ENCODE measurements at regions not wholly inside any gene's neighbourhood (a gene's known extent, or its start where the extent isn't known, plus 50 kb on each side); places are given as distances from the start of the nearest gene placed in this dataset.

- DNase-seq = peak in 5 of 7 donors; percentile 23 to 45 (median 32)
- no peak for TF ChIP-seq POLR2A (IDR thresholded peaks at IDR 0.05)
- TF ChIP-seq CTCF (IDR thresholded peaks at IDR 0.05) = no peak
- Histone ChIP-seq H3K4me1 (replicated peaks in 1 of 2) (peaks cover 0 to 13% of the 10 kb centered on the region in 2 donors), H3K36me3 (replicated peaks in 1 of 2) (no peaks in the 10 kb centered on the region), H3K9me3 (replicated peaks in 1 of 3) (no peaks in the 10 kb centered on the region), H3K27me3 (no peaks in the 10 kb centered on the region), H3K27ac (no peak overlapping the region), H3K4me3 (no peak overlapping the region)
- WGBS, 4 donors = 24 to 28% (median 25%) methylated on average over 5 of the region's 5 CpGs
- intact Hi-C loops (cut with DNase I) = no loop called here
These were observed 351.5 kb downstream of the MED10 start for GRCh38 chr5:6026766-6027406.

GRCh38 chr5:6019612-6020011 lies 358.7 kb downstream of the MED10 start:
- no peaks in the 10 kb centered on the region for H3K4me1 ChIP-seq (replicated peaks in 1 of 2)
- H3K27me3 ChIP-seq = no peaks in the 10 kb centered on the region
- no peaks in the 10 kb centered on the region for H3K36me3 ChIP-seq (replicated peaks in 1 of 2)
- TF ChIP-seq POLR2A (IDR thresholded peaks at IDR 0.05) (no peak), CTCF (IDR thresholded peaks at IDR 0.05) (no peak)
- H3K27ac ChIP-seq = no peak overlapping the region
- DNase-seq = no peak
- WGBS, 4 donors = 44 to 85% (median 49%) methylated on average over 4 of the region's 4 CpGs
- H3K4me3 ChIP-seq = no peak overlapping the region
- H3K9me3 ChIP-seq (replicated peaks in 1 of 3) = no peaks in the 10 kb centered on the region
- intact Hi-C loops (cut with DNase I) = no loop called here

- no peak for TF ChIP-seq CTCF (IDR thresholded peaks at IDR 0.05)
- no peak for TF ChIP-seq POLR2A (IDR thresholded peaks at IDR 0.05)
- Histone ChIP-seq H3K27me3 (no peaks in the 10 kb centered on the region), H3K36me3 (replicated peaks in 1 of 2) (no peaks in the 10 kb centered on the region), H3K4me1 (replicated peaks in 1 of 2) (no peaks in the 10 kb centered on the region), H3K9me3 (replicated peaks in 1 of 3) (no peaks in the 10 kb centered on the region), H3K4me3 (no peak overlapping the region), H3K27ac (no peak overlapping the region)
- peak in 1 of 7 donors; percentile 1 for DNase-seq
- WGBS, 4 donors = 23 to 43% (median 32%) methylated on average over 2 of the region's 2 CpGs
- intact Hi-C loops (cut with DNase I) = no loop called here
These were observed 364.8 kb downstream of the MED10 start for GRCh38 chr5:6013506-6013905.

GRCh38 chr5:6011199-6011598 lies 367.1 kb downstream of the MED10 start:
- H3K4me3 ChIP-seq = no peak overlapping the region
- H3K4me1 ChIP-seq (replicated peaks in 1 of 2) = no peaks in the 10 kb centered on the region
- no peaks in the 10 kb centered on the region for H3K9me3 ChIP-seq (replicated peaks in 1 of 3)
- no peak for DNase-seq
- intact Hi-C loops (cut with DNase I) = no loop called here
- H3K27me3 ChIP-seq = no peaks in the 10 kb centered on the region
- 50 to 92% (median 77%) methylated on average over 1 of the region's 1 CpG for WGBS, 4 donors
- no peak for TF ChIP-seq CTCF (IDR thresholded peaks at IDR 0.05)
- TF ChIP-seq POLR2A (IDR thresholded peaks at IDR 0.05) = no peak
- no peak overlapping the region for H3K27ac ChIP-seq
- no peaks in the 10 kb centered on the region for H3K36me3 ChIP-seq (replicated peaks in 1 of 2)

All from adrenal gland (tissue), 9 donors.